DMS 273 (cell line): ENCODE measurements at regions not wholly inside any gene's neighbourhood (a gene's known extent, or its start where the extent isn't known, plus 50 kb on each side); places are given as distances from the start of the nearest gene placed in this dataset.

Source experiments
- DNase-seq: peaks from one replicate; lab custom pipeline; 2025; ENCODE audit not compliant: unreplicated experiment; lab: John Stamatoyannopoulos, UW

DNA sequence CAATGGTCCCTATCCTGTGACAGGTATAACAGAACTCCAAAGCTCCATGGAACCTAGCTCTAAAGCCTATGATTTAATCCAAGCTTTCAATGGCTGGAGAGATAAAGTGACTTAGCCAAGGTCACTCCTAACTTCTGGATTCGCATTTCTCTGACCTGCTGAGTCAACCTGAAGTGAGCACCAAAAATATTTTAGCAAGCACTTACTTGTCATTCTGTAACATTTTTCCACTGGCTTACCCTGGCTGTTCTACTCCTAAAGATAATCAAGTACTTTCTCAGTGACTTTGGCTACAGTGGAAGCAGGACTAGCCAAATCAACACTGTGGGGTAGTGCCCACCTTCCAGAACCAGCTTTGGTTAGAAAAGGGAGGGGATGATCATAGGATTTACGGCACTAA is 188.3 kb downstream of the OGFRL1 start:
- no peak for DNase-seq

DNA sequence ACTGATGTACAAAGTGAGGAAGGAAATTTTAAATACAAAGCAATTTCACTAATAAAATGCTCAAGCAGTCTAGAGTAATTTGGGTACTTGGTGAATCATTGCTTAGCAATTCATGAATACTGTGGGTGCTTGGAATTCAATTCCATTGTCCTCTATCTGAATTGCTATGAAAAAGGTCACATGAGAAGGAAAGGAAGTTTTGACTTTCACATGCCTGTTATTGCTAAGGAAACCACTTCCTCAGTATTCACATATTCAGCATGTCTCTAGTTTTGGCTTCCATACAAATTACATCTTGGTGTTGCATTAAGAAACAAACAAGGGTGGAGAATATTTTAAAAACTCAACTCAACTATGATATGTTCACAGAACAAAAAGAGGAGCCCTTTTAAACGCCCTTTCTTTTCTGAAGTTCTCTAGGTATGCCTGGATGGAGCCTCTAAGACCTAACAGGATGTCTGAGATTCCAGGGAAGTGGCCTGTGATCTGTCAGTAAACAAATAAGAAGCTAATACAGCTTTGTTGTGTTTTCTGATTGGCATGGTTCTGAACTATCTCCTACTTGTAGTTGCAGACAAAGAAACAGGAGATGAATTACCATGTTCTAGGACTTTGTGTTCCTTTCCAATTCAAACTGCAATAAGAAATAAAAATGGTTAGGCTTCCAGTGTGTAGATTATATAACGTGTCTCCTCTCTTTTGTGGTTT is 190.4 kb downstream of the OGFRL1 start:
- no peak for DNase-seq

DNA sequence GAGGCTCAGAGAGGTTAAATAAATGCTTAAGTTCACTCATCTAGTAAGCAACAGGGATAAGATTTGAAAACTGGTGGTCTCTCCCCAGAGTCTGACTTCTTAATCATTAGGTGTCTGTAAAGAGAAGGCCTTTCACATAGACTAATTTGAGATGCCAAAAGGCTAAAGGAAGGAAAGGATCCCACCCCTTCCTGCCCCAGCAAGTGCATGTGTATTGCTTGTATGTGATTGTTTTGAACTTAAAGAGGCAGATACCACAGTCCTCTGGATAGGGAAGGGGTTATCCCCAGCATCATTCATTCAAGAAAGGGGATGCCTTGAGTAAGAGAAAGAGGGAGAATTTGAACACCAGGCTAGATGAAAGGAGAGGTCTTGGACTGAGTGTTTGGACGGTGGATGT is 192.0 kb downstream of the OGFRL1 start:
- no peak for DNase-seq

DNA sequence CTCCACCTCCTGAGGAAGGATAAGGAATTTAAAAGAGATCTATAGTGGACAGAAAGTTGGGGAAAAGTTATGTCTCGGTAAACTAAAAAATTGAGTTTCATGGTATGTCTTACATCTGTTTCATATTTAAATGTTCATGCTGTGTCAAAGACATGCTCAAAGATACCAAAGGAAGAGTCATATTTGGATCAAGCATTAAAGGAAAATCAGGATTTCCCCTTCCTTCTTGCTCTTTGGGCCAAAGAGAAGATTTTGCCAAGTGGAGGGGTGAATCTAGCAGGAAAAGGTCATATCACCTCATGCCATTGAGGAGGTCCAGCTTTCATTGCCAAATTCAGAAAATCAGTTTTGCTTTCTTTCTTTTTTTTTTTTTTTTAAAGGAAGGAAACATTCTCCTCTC is 192.4 kb downstream of the OGFRL1 start:
- DNase-seq = no peak

DNA sequence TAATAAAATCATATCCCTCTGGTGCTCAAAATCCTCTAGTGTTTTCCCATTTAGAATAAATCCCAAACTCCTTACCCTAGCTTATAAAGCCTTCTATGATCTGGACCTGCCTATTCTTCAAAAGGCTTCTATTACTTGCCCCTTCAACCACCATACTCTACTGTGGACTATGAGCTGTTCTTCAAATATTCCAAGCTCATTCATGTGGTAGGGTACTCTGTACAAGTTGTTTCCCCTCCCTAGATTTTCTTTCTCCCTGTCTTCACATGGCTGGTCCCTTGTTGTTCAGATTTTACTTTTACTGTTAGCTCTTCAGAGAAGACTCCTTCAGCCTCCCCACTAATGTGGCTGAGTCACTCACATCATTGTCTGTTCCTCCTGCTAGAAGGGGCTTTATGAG is 193.2 kb downstream of the OGFRL1 start:
- no peak for DNase-seq

DNA sequence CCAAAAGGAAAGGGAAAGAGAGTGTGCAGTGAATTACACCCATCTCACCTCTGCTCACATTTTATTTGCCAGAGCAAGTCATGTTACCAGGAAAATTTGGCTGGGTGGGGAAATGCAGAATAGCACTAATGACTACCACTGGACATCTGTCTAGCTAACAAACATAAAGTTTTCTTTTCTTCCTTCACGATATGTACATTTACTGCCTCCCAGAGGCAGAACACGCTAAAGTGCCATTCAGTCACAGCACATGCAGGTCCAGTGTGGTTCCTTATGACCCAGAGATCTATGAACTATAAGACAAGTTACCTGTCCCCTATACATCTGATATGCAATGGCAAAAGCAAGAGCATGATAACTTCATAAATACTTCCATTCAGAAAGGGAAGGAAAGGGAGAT is 194.1 kb downstream of the OGFRL1 start:
- DNase-seq = peak; percentile 62

DNA sequence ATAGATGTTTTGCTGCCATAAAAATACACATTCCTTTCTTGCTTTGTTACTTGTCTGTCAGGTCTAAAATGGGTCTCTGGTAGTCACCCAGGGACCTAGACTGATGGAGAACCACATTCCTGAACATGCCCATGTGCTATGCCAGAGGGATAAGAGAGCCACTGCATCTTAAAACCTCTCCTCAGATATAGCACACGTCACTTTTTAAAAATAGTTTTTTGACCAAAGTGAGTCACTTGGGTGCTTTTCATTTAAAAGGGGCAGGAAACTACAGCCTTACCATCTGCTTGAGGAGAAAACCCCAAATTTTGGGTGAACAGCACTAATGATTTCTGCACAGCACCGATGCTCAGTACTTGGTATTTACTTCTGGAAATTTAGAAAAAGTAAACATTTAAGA is 197.8 kb downstream of the OGFRL1 start:
- no peak for DNase-seq

DNA sequence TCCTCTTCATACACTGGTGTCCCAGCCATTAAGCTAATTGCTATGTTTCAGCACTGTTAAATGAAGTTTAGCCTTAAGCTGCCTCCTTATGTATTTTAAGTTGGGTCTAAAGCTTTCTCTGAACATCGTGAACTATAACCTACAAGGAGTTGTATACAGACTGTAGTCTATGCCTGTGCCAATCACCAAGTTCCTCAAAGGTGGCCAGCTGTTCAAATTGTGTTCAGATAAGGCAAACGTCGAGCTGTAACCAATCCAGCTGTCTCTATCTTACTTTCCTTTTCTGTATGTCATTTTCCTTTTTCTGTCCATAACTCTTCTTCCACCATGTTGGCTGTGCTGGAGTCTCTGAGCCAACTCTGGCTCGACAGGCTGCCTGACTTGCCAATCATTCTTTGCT is 199.6 kb downstream of the OGFRL1 start:
- DNase-seq = peak; percentile 27

DNA sequence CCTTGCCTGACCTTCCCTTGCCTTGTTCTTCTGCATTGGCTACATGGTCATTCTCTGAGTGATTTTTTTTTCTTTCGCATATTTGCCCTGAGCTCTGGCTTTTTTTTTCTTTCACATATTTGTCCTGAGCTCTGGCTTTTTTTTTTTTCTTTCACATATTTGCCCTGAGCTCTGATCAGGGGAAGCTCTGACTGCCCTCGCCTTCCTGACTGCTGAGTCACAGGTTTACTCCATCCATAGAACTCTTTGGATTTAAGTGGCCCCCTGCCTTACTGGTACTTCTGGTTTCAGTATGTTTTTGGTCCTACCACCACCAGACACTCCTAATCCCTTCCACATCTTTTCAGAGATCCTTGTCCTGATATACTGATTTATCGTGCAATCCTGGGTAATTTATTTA is 201.1 kb downstream of the OGFRL1 start:
- DNase-seq = no peak

DNA sequence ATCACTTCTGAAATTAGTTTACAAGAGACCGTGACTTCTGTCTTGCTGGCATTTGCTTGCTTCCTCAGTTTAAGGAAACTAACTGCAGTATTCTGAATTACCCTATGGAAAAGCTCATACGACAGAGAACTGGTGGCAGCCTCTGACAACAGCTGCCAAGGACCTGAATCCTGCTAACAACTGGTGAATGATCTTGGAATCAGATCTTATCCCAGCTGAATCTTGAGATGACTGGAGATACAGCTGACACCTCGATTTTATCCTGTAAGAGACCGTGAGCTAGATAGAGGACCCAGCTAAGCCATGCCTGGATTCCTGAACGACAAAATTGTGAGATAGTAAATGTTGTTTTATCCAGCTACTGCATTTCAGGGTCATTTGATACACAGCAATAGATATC is 202.3 kb downstream of the OGFRL1 start:
- DNase-seq = no peak

DNA sequence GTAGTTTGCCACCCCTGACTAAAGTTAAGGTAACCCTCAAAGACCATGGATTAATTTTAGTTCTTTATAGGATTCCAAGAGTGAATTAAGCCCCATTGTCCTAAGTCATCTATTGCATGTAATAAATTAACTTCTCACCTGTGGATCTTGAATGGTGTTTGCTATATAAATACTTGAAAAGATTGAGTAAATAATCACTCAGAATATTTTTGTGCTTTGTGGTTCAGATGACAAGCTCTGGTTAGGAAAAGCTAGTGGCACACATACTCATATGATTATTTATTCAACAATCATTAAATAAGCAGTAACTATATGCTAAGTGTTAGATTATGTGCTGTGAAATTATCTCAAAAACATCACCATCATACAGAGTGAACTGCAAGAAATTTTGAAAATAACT is 203.2 kb downstream of the OGFRL1 start:
- no peak for DNase-seq

DNA sequence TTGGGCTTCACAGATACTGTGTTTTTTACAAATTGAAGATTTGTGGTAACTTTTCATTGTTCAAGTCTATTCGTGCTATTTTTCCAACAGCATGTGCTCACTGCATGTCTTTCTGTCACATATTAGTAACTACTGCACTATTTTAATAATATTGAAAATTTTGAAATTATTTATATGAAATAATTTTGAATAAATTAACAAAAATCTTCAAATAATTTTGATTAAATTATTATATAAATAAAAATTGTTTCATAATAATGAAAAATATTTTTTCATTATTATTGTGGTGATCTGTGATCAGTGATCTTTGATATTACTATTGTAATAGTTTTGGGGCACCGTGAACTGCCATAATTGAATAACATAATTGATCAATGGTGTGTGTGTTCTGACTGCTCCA is 204.1 kb downstream of the OGFRL1 start:
- DNase-seq = no peak

DNA sequence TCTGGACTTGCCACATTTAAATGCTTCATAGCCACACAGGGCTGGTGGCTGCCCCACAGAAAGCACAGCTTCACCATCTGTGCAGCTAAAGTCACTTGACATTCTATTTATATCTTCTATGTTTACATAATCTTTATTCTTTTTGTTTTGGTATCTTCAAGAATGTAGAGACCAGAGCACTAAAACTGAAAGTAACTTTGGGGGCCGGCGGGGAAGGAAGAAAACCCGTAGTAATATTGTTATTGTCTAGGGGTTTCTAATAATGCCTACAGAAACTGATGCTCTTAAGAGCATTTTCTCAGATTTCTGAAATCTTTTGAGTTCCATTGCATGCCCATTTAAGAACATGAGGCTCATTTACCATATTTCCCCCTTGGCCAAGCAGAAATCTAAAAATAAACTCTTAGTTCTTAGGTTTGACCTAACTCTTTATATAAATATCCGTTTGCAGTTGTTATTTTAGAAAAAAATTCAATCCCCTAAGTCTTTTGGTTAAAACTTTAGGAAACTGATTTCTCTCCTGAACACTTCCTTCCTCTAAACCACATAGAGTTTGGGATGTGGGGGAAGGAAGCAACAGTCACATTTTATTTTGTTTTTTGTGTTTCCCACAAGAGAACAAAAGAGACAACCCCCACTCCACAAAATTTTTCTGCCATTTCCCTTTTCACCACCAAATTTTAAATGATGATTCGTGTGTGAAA is 207.6 kb downstream of the OGFRL1 start:
- DNase-seq = peak; percentile 35

DNA sequence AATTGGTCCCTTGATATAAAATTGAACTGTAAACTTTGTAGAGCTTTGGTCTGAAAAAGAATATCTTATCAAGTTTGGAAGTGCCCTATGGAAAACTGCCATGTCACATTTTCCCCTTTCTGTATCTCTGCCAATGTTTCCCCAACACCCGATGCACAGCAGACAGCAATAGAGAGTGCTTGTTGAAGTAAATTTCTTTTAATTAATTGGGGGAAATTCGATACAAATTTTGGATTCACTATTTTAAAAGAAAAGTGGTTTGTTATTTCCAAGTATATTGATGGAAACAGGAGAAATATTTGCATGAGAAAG is 208.1 kb downstream of the OGFRL1 start:
- peak; percentile 7 for DNase-seq

DNA sequence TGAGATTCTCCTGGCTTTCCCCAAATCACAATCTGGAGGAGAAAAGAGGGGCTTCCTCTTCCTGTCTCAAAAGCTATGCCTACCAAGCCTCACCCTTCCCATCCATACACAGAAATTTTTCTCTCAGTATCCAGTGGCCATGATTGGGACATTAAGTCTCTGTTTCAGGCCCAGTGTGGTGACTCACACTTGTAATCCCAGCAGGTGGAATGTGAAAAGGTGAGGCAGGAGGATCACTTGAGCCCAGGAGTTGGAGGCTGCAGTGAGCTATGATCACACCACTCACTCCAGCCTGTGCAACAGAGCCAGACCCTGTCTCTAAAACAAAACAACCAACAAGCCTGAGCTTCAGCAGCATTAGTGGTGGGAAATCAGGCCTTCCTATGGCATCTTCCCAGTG is 210.0 kb downstream of the OGFRL1 start:
- no peak for DNase-seq

DNA sequence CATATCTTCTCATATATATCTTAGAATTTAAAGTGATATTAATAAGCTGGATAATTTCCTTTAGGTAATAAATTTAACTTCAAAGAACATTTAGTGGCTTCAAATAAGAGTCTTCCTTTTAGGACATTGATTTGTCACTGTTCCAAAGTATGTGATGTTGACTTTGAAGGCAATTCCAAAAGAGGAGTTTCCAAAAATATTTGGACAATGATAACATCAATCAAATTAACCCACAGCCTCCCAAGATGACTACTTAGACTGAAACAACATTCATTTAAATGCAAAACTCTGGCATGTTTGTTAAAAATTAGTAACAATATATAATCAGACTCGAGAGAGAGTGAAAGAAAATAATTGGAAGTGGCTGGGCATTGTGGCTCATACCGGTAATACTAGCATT is 211.1 kb downstream of the OGFRL1 start:
- no peak for DNase-seq

DNA sequence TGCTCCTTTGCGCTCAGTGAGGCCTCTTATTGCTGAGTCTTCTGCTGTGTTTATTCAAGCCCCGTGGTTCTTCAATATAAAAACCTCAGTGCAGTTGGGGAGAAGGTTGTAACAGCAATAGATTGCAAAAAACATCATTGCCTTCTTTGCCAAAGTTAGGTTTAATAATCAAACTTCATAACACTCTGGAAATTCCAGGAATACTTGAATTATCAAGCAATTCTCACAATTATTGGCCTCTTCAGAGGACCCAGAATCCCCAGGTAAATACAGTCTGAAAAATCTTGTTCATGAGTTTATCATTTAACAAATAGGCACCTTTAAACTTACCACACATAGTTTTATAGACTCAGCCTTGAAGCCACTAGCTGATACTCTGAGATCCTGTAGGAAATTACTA is 213.6 kb downstream of the OGFRL1 start:
- no peak for DNase-seq

DNA sequence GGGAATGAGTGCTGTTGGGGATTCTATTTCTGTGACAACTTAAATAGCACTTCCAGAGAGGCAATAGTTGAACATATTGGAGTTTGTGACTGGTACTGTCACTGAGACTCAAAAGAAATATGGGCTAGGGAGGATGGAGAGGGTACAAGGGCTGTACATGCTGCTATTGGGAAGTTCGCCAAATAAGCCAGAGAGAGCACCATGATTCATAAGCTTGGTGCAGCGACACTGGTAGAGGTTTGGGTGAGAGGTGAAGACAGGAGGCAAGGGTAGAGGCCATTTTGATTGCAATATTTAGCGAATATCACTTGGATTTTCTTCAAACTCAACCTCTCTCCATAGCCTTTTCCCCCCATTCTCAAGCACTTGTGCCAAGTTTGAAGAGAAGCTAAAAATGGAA is 214.3 kb downstream of the OGFRL1 start:
- no peak for DNase-seq

DNA sequence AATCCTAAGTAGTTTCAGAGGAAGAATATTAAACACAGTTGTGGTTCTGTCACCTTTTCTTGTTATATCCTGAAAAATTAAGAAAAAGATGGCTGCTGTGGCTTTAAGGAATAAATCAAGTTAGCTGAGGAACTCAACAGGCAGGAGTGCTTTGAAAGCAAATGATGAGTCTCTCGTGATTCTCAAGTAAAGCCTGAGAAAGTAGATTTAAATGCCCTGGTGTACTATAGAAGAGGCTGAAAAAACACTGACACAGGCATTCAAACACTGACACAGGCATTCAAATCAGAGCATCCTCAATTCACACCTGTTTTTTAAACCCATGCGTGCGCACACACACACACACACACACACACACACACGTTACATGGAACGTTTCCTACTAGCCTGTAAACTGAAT is 218.6 kb downstream of the OGFRL1 start:
- DNase-seq = no peak

DNA sequence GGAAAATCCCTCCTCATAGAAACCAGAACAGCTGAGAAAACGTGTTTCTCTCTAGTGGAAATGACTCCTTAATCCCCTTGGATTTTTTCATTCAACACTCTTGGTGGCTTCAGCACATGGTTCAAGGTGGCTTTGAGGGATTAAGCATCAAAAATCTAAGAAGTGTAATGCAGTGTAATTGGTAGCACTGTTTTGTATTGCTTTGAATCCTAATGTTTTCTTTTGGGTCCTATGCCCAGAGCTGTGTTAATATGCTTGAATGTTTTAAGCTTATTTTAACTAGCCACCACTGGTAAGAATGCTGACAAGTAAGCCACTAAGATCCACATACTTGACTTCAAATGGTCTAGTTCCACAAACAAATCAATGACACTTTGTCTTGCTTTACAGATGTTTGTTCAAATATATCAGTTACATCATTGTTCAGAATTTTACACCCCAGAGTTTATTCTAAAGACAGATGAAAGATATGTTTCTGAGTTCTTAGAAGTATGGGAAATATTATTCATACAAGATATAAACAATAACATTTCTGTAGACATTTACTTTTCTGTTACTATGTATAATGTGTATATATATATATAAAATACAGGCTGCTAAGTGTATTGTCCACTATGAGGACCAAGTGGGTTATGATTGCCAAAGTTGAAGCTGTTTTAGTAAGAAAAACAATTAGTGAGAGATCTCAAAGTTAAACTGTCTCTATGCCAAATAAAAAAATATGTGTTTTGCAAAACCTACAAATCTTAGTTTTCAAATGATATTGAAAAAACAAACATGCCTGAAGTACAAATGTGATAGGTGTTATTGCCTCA is 220.8 kb downstream of the OGFRL1 start:
- no peak for DNase-seq

DNA sequence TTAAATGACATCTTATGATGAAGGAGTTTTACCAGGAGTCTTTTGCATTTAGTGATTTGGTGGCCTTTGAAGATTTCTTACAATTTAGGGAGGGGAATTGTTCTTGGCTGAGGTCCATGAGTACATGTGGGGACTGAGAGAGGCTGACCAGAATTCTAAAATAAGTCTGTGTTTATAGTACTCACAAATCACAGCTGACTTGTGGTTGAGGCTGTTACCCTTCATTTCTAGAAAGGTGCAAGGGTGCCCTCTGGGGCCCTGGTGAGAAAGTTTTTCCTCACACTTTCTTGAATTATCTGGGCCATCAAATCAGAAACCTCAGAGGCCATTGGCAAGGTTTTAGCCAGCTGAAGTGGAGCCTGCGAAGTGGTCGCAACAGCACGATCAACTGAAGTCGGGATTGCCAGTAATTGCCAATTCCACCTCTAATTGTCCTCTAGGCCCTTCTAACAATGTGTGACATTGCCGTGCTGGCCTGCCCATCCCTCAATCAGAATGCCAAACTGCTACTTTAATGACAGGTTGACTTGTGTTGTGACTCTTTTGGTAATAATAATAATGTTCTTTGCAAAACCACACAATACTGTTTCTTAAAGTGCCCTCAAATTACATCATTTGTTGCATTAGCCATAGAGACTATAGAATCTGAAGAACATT is 221.6 kb downstream of the OGFRL1 start:
- DNase-seq = peak; percentile 74

DNA sequence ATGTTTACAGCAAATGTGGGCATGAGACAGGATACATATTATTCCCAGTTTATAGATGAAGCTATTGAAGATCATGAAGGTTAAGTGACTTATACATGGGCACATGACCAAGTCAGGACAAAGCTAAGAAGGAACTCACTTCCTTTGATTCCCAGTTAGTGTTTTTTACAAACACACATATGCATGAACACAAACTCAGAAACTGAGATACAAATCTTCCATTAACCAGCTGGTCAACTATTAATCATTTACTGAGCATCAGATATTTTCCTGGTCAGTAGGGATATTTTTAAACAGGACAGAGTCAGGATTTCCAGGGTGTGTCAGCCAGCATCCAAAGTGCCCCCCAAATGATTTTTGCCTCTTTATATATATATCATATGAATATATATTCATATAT is 222.2 kb downstream of the OGFRL1 start:
- no peak for DNase-seq
